Sigmoid colon (tissue), 4 donors: ENCODE measurements at regions not wholly inside any gene's neighbourhood (a gene's known extent, or its start where the extent isn't known, plus 50 kb on each side); places are given as distances from the start of the nearest gene placed in this dataset.

Experiments
- CTCF ChIP-seq, 4 experiments: fragments of 450-650 bp in 3 of 4; fragments of 200-600 bp in 1 of 4; IDR thresholded peaks; one replicate each; pipeline ENCODE4 v1.5.1; 2016 to 2019; ENCODE audit warnings: antibody characterized with exemption in 4 of 4, mild to moderate bottlenecking in 3 of 4, moderate library complexity in 2 of 4
- EP300 ChIP-seq, 4 donors: sonication (generic); formaldehyde crosslinking; IDR thresholded peaks; one replicate each; pipeline ENCODE4 v1.6.1; 2017; ENCODE audit warnings: antibody characterized with exemption in 4 of 4
- POLR2A ChIP-seq, 2 donors: fragments of 450-650 bp; IDR thresholded peaks; one replicate each; pipeline ENCODE4 v1.6.1; 2016; ENCODE audit warnings: antibody characterized with exemption in 2 of 2, mild to moderate bottlenecking in 2 of 2, moderate library complexity in 2 of 2

- TF ChIP-seq CTCF (IDR thresholded peaks at IDR 0.05) (no peak), EP300 (IDR thresholded peaks at IDR 0.05) (no peak), POLR2A (IDR thresholded peaks at IDR 0.05) (no peak)
Observed at GRCh38 chr4:92100975-92101374, 202.8 kb upstream of the GRID2 start.
